ENCODE measurements at regions not wholly inside any gene's neighbourhood (a gene's known extent, or its start where the extent isn't known, plus 50 kb on each side); places are given as distances from the start of the nearest gene placed in this dataset.

GRCh38 chr16:24674877-24675276, 54.6 kb upstream of the TNRC6A start:
- TF ChIP-seq, protein P1, sequence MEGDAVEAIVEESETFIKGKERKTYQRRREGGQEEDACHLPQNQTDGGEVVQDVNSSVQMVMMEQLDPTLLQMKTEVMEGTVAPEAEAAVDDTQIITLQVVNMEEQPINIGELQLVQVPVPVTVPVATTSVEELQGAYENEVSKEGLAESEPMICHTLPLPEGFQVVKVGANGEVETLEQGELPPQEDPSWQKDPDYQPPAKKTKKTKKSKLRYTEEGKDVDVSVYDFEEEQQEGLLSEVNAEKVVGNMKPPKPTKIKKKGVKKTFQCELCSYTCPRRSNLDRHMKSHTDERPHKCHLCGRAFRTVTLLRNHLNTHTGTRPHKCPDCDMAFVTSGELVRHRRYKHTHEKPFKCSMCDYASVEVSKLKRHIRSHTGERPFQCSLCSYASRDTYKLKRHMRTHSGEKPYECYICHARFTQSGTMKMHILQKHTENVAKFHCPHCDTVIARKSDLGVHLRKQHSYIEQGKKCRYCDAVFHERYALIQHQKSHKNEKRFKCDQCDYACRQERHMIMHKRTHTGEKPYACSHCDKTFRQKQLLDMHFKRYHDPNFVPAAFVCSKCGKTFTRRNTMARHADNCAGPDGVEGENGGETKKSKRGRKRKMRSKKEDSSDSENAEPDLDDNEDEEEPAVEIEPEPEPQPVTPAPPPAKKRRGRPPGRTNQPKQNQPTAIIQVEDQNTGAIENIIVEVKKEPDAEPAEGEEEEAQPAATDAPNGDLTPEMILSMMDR (conservative IDR thresholded peaks at IDR 0.05): no peak
- H2BK20ac ChIP-seq (ENCODE audit: low read depth, low read length, poor library complexity, severe bottlenecking): no peak overlapping the region
- H3K27ac ChIP-seq (ENCODE audit: insufficient read length, low read depth, low read length): no peak overlapping the region
- H2BK5ac ChIP-seq (ENCODE audit: insufficient read length, low read length): no peak overlapping the region
- DNase-seq: no peak
- Mint-ChIP-seq H3K36me3 (ENCODE audit: insufficient read depth in 1 of 3, low read depth in 3 of 3) (peaks cover 0 to 2% (median 0%) of the 10 kb centered on the region in 3 experiments; a peak in 1 of 7 replicates), H3K4me3 (no peak overlapping the region), H3K4me1 (peaks cover 8 to 10% of the 10 kb centered on the region in 2 experiments), H3K27me3 (ENCODE audit: low read depth) (no peaks in the 10 kb centered on the region; the same call in 1 of the 2 replicates), H3K9me3 (no peaks in the 10 kb centered on the region), H3K27ac (no peak overlapping the region)
- H2BK120ac ChIP-seq (ENCODE audit: low read depth, low read length, poor library complexity, severe bottlenecking): no peak overlapping the region
- H3K79me2 ChIP-seq (ENCODE audit: insufficient read depth, low read length): no peaks in the 10 kb centered on the region
- no peaks in the 10 kb centered on the region for H3K4me1 ChIP-seq (ENCODE audit: insufficient read depth, low read length)
- no peak overlapping the region for H4K8ac ChIP-seq (replicated peaks; ENCODE audit: insufficient read length, low read depth, low read length)
- no peak overlapping the region for H3T11ph ChIP-seq (ENCODE audit: low read length)
- no peak overlapping the region for H3K4me2 ChIP-seq (ENCODE audit: insufficient read depth, insufficient read length, low read length)
- no peaks in the 10 kb centered on the region for H4K20me1 ChIP-seq (ENCODE audit: control insufficient read depth, insufficient read depth, insufficient read length)
- H3K23me2 ChIP-seq (ENCODE audit: insufficient read length, low read depth, low read length, poor library complexity, severe bottlenecking): no peaks in the 10 kb centered on the region
- no peak overlapping the region for H3K9ac ChIP-seq (ENCODE audit: extremely low read depth, insufficient read length, low read length)
- H3K23ac ChIP-seq (ENCODE audit: insufficient read length, low read depth, low read length): no peak overlapping the region
- H4K91ac ChIP-seq (ENCODE audit: insufficient read length, low read depth, low read length): no peak overlapping the region
- WGBS (ENCODE audit: extremely low coverage, insufficient read length, low lambda C conversion rate): no CpG with 5 or more reads among the region's 5 CpGs
- no peaks in the 10 kb centered on the region for H3K27me3 ChIP-seq (ENCODE audit: insufficient read depth, low read length)
- no peak overlapping the region for H3K14ac ChIP-seq (ENCODE audit: insufficient read depth, low read length)
- H2AK5ac ChIP-seq (ENCODE audit: insufficient read length, low read length): no peak overlapping the region
- H2AFZ ChIP-seq (ENCODE audit: low read length): no peak overlapping the region
- H4K5ac ChIP-seq (ENCODE audit: insufficient read length, low read depth, low read length): no peak overlapping the region
- H3K79me1 ChIP-seq (ENCODE audit: insufficient read depth, low read depth, low read length, poor library complexity, severe bottlenecking): no peaks in the 10 kb centered on the region
- H2BK15ac ChIP-seq (ENCODE audit: low read depth, low read length): no peak overlapping the region
- H3K18ac ChIP-seq (ENCODE audit: insufficient read length, low read depth, low read length): no peak overlapping the region
- no peak overlapping the region for H2BK12ac ChIP-seq (ENCODE audit: insufficient read length, low read depth, low read length)
- no peak overlapping the region for H3K56ac ChIP-seq (ENCODE audit: insufficient read length, low read depth, low read length)
- H3K4ac ChIP-seq (ENCODE audit: low read depth, low read length): no peak overlapping the region
- no peaks in the 10 kb centered on the region for H3K9me3 ChIP-seq (ENCODE audit: control insufficient read depth, low read depth, low read length)

Data from H9 (cell line).